ENCODE measurements at regions not wholly inside any gene's neighbourhood (a gene's known extent, or its start where the extent isn't known, plus 50 kb on each side); places are given as distances from the start of the nearest gene placed in this dataset.
A peak's percentile ranks its signal among the peaks of the same experiment; 100 is the strongest.

GRCh38 chr16:35296962-35297653 lies 1837.7 kb downstream of the TP53TG3F start:
- no peak for DNase-seq

DNA sequence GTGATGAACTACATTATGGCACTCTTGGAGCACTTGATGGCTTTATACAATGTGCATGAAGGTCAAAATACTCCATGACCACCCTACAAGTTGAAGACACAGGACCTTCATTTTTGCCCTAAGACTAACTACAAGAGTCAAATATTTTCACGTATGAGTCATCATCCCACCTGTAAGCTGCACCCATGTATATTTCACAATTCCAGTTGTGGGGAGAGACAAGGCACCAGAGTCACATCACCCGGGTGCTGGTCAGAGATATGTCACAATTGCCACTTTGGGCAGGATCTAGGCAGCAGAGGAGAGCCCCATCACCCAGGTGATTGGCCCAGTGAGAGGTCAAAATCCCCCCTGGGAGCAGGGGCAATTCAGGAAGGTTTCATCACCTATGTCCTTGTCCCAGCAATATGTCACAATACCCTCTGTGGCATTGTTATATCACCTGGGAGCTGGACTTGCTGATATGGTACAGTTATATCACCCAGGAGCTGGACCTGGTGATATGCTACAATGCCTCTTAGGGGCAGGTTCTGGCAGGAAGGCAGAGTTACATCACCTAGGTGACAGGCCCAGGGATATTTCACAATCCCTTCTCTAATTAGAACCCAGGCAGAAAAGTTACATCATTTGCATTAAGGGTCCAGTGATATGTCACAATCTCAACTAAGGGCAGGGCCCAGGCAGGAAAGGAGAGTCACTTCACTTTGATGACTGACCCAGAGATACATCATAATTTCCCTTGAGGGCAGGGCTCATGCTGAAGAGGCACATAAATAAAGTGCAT lies 1839.2 kb downstream of the TP53TG3F start:
- no peak for DNase-seq

- DNase-seq, result no peak
These were observed 1843.4 kb downstream of the TP53TG3F start for GRCh38 chr16:35302859-35303258.

DNA sequence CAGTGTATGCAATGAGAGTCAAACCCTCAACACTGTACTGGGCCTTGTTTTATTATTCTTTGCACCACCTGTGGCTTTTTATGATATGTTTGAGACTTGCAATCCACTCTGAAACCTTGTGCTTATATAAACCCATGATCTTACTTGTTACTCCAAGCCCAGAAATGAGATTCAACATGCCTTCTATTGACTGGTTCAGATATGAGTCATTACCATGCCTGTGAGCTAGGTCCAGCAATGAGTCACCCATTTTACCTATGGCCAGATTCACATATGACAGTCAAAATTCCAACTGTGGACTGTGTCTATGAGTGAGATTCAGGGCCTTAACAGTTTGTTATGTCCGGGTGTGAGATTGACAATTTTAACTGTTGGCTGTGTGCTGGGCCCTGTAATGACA lies 1846.1 kb downstream of the TP53TG3F start:
- DNase-seq, result no peak

GRCh38 chr16:35306915-35307314 lies 1847.5 kb downstream of the TP53TG3F start:
- no peak for DNase-seq

- DNase-seq, result no peak
These were observed 1849.3 kb downstream of the TP53TG3F start for GRCh38 chr16:35308674-35309073.

DNA sequence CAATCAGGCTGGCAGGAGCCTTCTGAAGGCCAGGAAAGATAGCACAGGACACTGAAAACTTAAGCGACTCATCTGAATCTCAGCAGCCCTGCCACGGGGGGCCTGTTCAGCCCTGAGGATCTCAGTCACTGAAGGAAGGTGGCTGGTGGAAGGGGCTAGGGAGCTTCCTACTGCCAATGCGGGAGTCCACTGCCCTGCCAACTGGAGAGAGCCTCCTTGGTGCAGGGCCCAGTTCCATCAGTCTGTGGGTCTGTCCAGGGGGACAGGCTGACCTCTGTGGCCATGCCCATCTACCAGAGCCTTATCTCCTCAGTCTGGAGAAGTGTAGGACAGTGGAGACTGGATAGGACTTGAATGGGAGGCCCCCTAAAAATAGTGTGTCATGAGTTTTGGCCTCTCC lies 1851.6 kb downstream of the TP53TG3F start:
- DNase-seq, result no peak

DNA sequence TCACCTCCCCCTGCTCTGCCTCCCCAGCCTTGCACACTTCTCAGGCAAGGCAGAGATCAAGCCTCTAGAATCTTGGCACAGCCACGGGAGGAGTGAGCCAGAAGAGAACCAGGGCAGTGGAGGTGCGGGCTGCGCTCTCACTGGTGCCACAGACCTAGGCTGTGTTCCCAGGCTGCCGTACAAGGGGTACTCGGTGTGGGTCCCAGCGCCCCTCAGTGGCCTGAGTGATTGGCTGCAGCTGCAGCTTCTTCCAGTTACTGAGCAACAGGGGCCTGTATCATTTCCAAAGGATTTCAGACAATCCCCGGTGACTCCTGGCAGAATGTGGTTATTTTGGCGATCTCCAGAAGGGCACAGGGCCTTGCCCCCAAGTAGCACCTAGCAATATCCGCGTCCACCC lies 1852.1 kb downstream of the TP53TG3F start:
- DNase-seq, result no peak

- no peak for DNase-seq
These were observed 1854.9 kb downstream of the TP53TG3F start for GRCh38 chr16:35314298-35314697.

- no peak for DNase-seq
These were observed 1860.3 kb downstream of the TP53TG3F start for GRCh38 chr16:35319536-35320192.

DNA sequence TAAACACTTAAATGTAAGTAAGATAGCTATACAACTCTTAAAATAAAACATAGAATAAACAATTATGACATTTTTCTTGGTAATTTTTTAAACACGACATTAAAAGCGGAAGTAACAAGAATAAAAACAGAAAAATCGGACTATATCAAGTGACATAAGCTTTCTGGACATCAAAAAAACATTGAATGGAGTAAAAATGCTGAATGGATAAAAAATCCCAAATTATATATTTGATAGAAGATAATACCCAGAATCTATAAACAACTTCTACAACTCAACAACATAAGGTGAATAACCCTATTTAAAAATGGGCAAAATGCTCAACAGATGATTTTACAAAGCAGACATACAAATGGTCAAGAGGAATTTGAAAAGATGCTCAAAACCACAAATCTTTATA lies 1866.5 kb downstream of the TP53TG3F start:
- no peak for DNase-seq

GRCh38 chr16:35339337-35339736 lies 1879.9 kb downstream of the TP53TG3F start:
- no peak for DNase-seq

DNA sequence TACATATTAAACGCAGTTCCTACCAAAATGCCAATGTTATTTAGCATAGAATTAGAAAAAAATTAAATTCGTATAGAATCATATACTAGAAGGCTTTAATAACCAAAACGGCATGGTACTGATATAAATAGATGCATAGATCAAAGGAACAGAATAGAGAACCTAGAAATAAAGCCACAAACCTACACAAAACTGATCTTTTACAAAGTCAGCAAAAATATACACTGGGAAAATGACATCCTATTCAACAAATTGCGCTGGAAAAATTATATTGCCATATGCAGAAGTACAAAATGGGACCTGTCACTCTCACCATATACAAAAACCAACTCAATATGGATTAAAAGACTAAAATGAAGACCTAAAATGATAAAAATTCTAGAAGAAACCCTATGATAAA lies 1882.6 kb downstream of the TP53TG3F start:
- DNase-seq, result no peak

- no peak for DNase-seq
These were observed 1884.8 kb downstream of the TP53TG3F start for GRCh38 chr16:35344012-35344762.

DNA sequence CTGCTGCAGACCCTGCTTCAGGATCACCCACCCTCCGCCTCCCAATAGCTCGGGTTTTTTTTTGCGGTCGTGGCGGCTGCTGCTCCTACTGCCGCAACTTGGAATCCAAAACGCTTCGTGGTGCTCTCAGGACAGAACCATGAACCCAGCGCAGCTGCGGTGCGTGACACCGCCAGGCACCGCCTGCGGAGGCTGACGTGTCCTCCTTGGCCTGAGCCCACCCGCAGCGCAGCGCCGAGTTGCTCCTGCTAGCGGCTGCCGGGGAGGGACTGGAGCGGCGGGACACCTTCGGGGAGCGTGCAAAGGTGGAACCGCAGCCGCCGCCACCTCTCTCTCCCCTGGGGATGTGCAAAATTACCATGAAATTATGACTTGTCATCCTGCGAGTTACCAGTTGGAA lies 1893.0 kb downstream of the TP53TG3F start:
- DNase-seq, result no peak

- no peak for DNase-seq
These were observed 1904.1 kb downstream of the TP53TG3F start for GRCh38 chr16:35363510-35363909.

DNA sequence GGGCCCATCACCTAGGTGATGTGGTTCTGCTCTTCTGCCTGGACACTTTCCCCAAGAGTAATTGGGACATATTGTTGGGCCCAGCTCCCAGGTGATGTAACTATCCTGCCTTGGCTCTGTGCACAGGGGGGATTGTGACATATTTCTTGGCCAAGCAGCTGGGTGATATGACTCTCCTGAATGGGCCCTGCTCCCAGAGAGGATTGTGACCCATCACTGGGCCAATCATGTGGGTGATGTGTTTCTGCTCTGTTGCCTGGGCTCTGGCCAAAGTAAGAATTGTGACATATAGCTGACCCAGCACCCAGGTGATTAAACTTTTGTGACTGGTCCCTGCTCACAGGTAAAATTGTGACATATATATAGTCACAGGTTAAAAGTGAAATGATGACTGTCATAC lies 1904.9 kb downstream of the TP53TG3F start:
- no peak for DNase-seq

- DNase-seq, result no peak
These were observed 1906.3 kb downstream of the TP53TG3F start for GRCh38 chr16:35365675-35366074.

- no peak for DNase-seq
These were observed 1911.2 kb downstream of the TP53TG3F start for GRCh38 chr16:35370617-35371016.

DNA sequence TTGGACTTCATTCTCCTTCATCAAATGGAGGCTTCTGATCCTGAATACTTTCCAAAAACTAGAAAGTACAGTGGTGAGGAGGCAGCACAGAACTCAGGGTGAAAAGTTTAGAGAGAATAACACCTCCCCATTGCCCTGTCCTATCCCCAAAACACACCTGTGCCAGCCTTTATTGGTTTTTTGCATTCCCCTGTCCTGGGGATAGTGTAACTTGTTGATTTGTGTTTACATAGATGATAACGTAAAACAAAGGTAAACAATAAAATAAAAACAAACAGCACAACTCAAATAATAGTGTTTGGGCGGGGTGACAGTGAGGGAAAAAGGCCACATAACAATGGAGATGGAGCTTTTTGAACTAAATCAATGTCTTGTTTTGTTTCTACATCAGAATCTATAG lies 1917.7 kb downstream of the TP53TG3F start:
- no peak for DNase-seq

- no peak for DNase-seq
These were observed 1927.2 kb downstream of the TP53TG3F start for GRCh38 chr16:35386619-35387018.

- peak in 1 of 2 experiments; percentile 44 for DNase-seq
These were observed 1931.9 kb downstream of the TP53TG3F start for GRCh38 chr16:35391328-35391727.

DNA sequence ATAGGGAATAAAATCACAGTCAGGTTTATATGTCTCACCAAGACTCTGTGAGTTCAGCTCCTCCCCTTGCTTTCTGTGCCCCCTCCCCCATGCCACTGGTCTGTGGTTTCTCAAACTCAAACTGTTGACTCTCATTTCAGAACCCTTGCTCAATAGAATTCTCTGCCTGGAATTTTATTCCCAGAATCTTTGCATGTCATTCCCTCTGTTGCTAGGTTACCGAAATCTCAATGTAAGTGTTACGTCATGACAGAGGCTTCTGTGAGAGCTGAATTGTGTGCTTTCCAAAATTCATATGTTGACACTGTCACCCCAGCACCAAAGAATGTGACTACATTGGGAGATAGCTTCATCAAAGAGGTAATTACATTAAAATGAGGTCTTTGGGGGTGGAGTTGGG lies 1938.8 kb downstream of the TP53TG3F start:
- no peak for DNase-seq

All from SW 1271 (cell line).